Fibroblast of lung (primary cell): ENCODE measurements at regions not wholly inside any gene's neighbourhood (a gene's known extent, or its start where the extent isn't known, plus 50 kb on each side); places are given as distances from the start of the nearest gene placed in this dataset.

Experiments used
- DNase-seq, 2 donors: peaks; one replicate each; pipeline versions ENCODE4 v3.0.0 to v3.0.0-alpha.2; 2010; ENCODE audit warnings: low read depth in 2 of 2
- H2AFZ ChIP-seq: 2 replicates; pipeline ENCODE4 v1.5.1; 2012; ENCODE audit warnings: low read length, control low read depth, inconsistent platforms
- H3K27ac ChIP-seq: 2 replicates; pipeline ENCODE4 v1.5.1; 2011; ENCODE audit warnings: low read length, control low read depth; ENCODE audit not compliant: insufficient read depth
- H3K27me3 ChIP-seq: 2 replicates; pipeline ENCODE4 v1.5.1; 2011; ENCODE audit warnings: mild to moderate bottlenecking, low read length; ENCODE audit not compliant: control insufficient read depth, insufficient read depth
- H3K36me3 ChIP-seq: 2 replicates; pipeline ENCODE4 v1.5.1; 2011; ENCODE audit warnings: low read length; ENCODE audit not compliant: control insufficient read depth, insufficient read depth
- H3K4me1 ChIP-seq: 2 replicates; pipeline ENCODE4 v1.5.1; 2011; ENCODE audit warnings: low read length; ENCODE audit not compliant: control insufficient read depth, insufficient read depth; ENCODE audit errors: extremely low read depth
- H3K4me2 ChIP-seq: 2 replicates; pipeline ENCODE4 v1.5.1; 2011; ENCODE audit warnings: low read length, control low read depth; ENCODE audit not compliant: insufficient read depth; ENCODE audit errors: extremely low read depth
- H3K4me3 ChIP-seq, 4 experiments: fragments of 200-600 bp in 1 of 4; sonication (generic) in 1 of 4; replicated peaks in 1 of 4; 2 replicates each; pipeline ENCODE4 v1.5.1; 2011 to 2016; ENCODE audit warnings: low read length in 4 of 4, low read depth in 3 of 4, mild to moderate bottlenecking in 3 of 4, control low read depth in 2 of 4, inconsistent platforms in 1 of 4, mixed read lengths in 1 of 4; ENCODE audit not compliant: insufficient read depth in 1 of 4; ENCODE audit errors: control extremely low read depth in 1 of 4
- H3K79me2 ChIP-seq: 2 replicates; pipeline ENCODE4 v1.5.1; 2012; ENCODE audit warnings: mild to moderate bottlenecking, low read length, inconsistent platforms; ENCODE audit not compliant: control insufficient read depth, insufficient read depth
- H3K9ac ChIP-seq: 2 replicates; pipeline ENCODE4 v1.5.1; 2011; ENCODE audit warnings: mild to moderate bottlenecking, low read length, control low read depth; ENCODE audit not compliant: insufficient read depth
- H3K9me3 ChIP-seq: 2 replicates; pipeline ENCODE4 v1.5.1; 2012; ENCODE audit warnings: low read depth, low read length; ENCODE audit not compliant: control insufficient read depth, insufficient read depth
- H4K20me1 ChIP-seq: 2 replicates; pipeline ENCODE4 v1.5.1; 2011; ENCODE audit warnings: low read length; ENCODE audit not compliant: control insufficient read depth, insufficient read depth; ENCODE audit errors: extremely low read depth
- CTCF ChIP-seq, 2 donors: IDR thresholded peaks in 1 of 2; conservative IDR thresholded peaks in 1 of 2; 1 replicate in 1 of 2; 2 replicates in 1 of 2; pipeline ENCODE4 v1.5.1; 2011 to 2012; ENCODE audit warnings: low read length in 2 of 2, control low read depth in 1 of 2, inconsistent platforms in 1 of 2, low read depth in 1 of 2, mild to moderate bottlenecking in 1 of 2
- EZH2 ChIP-seq: IDR thresholded peaks from 2 replicates; pipeline ENCODE4 v1.5.1; 2012; ENCODE audit warnings: low read length, control low read depth, mild to moderate bottlenecking; ENCODE audit errors: missing control alignments

- Histone ChIP-seq H3K4me2 (no peak overlapping the region), H3K4me3 (no peak overlapping the region), H3K9me3 (no peaks in the 10 kb centered on the region), H3K79me2 (no peaks in the 10 kb centered on the region), H3K27ac (no peak overlapping the region), H3K27me3 (no peaks in the 10 kb centered on the region), H3K9ac (no peak overlapping the region), H4K20me1 (no peaks in the 10 kb centered on the region), H2AFZ (no peak overlapping the region), H3K36me3 (no peaks in the 10 kb centered on the region), H3K4me1 (no peaks in the 10 kb centered on the region)
- DNase-seq, result no peak
- TF ChIP-seq CTCF (conservative IDR thresholded peaks at IDR 0.05 in 1 of 2, IDR thresholded peaks at IDR 0.05 in 1 of 2; ENCODE audit: low read depth in 1 of 2, low read length in 2 of 2), result no peak
- TF ChIP-seq EZH2, result no peak
These were observed 583.5 kb upstream of the NOVA1 start for GRCh38 chr14:27181333-27181732.

- no peaks in the 10 kb centered on the region for H3K9me3 ChIP-seq
- no peak overlapping the region for H3K27ac ChIP-seq
- H3K4me2 ChIP-seq, result no peak overlapping the region
- TF ChIP-seq CTCF (conservative IDR thresholded peaks at IDR 0.05 in 1 of 2, IDR thresholded peaks at IDR 0.05 in 1 of 2; ENCODE audit: low read depth in 1 of 2, low read length in 2 of 2) (no peak), EZH2 (no peak)
- no peaks in the 10 kb centered on the region for H3K79me2 ChIP-seq
- H2AFZ ChIP-seq, result no peak overlapping the region
- H3K9ac ChIP-seq, result no peak overlapping the region
- H3K4me1 ChIP-seq, result no peaks in the 10 kb centered on the region
- no peaks in the 10 kb centered on the region for H3K27me3 ChIP-seq
- no peaks in the 10 kb centered on the region for H4K20me1 ChIP-seq
- DNase-seq, result peak in 1 of 2 donors; percentile 69
- no peak overlapping the region for H3K4me3 ChIP-seq
- no peaks in the 10 kb centered on the region for H3K36me3 ChIP-seq
These were observed 586.6 kb upstream of the NOVA1 start for GRCh38 chr14:27184427-27184826.

DNA sequence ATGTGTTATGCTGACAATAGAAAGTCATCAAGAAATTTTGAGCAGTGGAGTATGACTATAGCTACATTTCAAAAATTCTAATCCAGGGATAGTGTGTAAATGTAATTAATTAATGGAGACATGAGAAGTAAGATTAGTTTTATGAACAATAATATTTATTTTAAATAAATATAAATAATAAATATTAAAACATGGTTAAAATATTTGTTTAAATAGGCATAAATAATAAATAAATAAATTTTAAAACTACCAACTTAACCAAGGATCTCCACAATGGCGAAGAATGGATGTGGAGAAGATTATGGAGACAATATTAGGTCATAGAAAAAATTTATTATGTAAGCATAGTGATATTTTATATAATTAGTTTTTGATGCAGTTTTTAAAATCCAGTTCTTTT lies 588.2 kb upstream of the NOVA1 start:
- H3K27ac ChIP-seq, result no peak overlapping the region
- no peaks in the 10 kb centered on the region for H4K20me1 ChIP-seq
- H3K9me3 ChIP-seq, result no peaks in the 10 kb centered on the region
- no peak overlapping the region for H3K9ac ChIP-seq
- no peaks in the 10 kb centered on the region for H3K4me1 ChIP-seq
- no peak for DNase-seq
- TF ChIP-seq EZH2, result no peak
- TF ChIP-seq CTCF (conservative IDR thresholded peaks at IDR 0.05 in 1 of 2, IDR thresholded peaks at IDR 0.05 in 1 of 2; ENCODE audit: low read depth in 1 of 2, low read length in 2 of 2), result no peak
- no peaks in the 10 kb centered on the region for H3K27me3 ChIP-seq
- H2AFZ ChIP-seq, result no peak overlapping the region
- H3K79me2 ChIP-seq, result no peaks in the 10 kb centered on the region
- H3K36me3 ChIP-seq, result no peaks in the 10 kb centered on the region
- H3K4me2 ChIP-seq, result no peak overlapping the region
- H3K4me3 ChIP-seq, result no peak overlapping the region
